Sigmoid colon (tissue), 6 donors: ENCODE measurements at regions not wholly inside any gene's neighbourhood (a gene's known extent, or its start where the extent isn't known, plus 50 kb on each side); places are given as distances from the start of the nearest gene placed in this dataset.

Source experiments
- DNase-seq: peaks from one replicate; pipeline ENCODE4 v3.0.0-alpha.2; 2019
- H3K27ac ChIP-seq, 4 donors: fragments of 200-600 bp; sonication (generic); one replicate each; pipeline ENCODE4 v1.5.1; 2016 to 2019; ENCODE audit warnings: mild to moderate bottlenecking in 1 of 4
- H3K27me3 ChIP-seq, 3 donors: fragments of 200-600 bp; sonication (generic); one replicate each; pipeline ENCODE4 v1.5.1; 2019; ENCODE audit warnings: mild to moderate bottlenecking in 1 of 3
- H3K36me3 ChIP-seq, 4 donors: fragments of 200-600 bp; sonication (generic); one replicate each; pipeline ENCODE4 v1.5.1; 2016 to 2019
- H3K4me1 ChIP-seq, 4 donors: fragments of 200-600 bp; sonication (generic); one replicate each; pipeline ENCODE4 v1.5.1; 2017 to 2019
- H3K4me3 ChIP-seq, 4 donors: fragments of 200-600 bp; sonication (generic); one replicate each; pipeline ENCODE4 v1.5.1; 2017 to 2019; ENCODE audit warnings: mild to moderate bottlenecking in 2 of 4, moderate library complexity in 1 of 4
- H3K9me3 ChIP-seq, 4 donors: fragments of 200-600 bp in 3 of 4; sonication (generic) in 3 of 4; one replicate each; pipeline versions ENCODE4 v1.5.1 to v1.6.1; 2013 to 2019
- EP300 ChIP-seq, 4 donors: sonication (generic); formaldehyde crosslinking; IDR thresholded peaks; one replicate each; pipeline ENCODE4 v1.6.1; 2017; ENCODE audit warnings: antibody characterized with exemption in 4 of 4
- POLR2A ChIP-seq, 2 donors: fragments of 450-650 bp; IDR thresholded peaks; one replicate each; pipeline ENCODE4 v1.6.1; 2016; ENCODE audit warnings: antibody characterized with exemption in 2 of 2, mild to moderate bottlenecking in 2 of 2, moderate library complexity in 2 of 2
- POLR2AphosphoS5 ChIP-seq, 4 donors: sonication (generic); formaldehyde crosslinking; IDR thresholded peaks; one replicate each; pipeline ENCODE4 v1.6.1; 2017; ENCODE audit warnings: antibody characterized with exemption in 4 of 4
- WGBS, 2 donors: extraction: QIAGEN DNeasy Blood & Tissue Kit; methylation state at CpG; one replicate each; pipeline ENCODE4 v1.1.7; 2013; 5-methylcytosine and 5-hydroxymethylcytosine counted together
- intact Hi-C: fragments of 100-400 bp; cut with DNase I; formaldehyde crosslinking; loops from one replicate; pipeline ENCODE4 v1.15.1; 2023
- TF ChIP-seq, protein P1 (sequence below), 4 experiments: fragments of 450-650 bp in 3 of 4; fragments of 200-600 bp in 1 of 4; IDR thresholded peaks; one replicate each; pipeline ENCODE4 v1.5.1; 2016 to 2019; ENCODE audit warnings: antibody characterized with exemption in 4 of 4, mild to moderate bottlenecking in 3 of 4, moderate library complexity in 2 of 4
- donor health status: healthy with polysubstance abuse.
- donor health status: healthy.

DNA sequence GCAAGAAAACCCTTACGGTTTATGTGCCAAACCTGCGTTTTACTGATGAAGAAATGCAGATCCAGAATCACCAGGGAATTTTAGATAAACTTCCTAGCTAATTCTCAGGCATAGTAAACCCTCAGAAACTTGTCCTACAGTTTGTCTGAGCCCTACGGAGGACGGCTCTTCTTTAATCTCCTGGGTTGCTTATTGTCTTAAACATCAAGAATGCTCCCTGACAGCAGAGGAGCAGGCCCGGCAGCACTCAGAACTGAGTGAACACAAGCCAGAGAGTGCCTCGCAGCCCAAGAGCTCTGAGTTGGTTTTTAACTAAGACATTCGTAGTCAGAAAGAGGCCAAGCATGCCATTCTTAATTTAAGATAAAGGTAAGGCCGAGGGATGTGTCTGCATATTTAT is 114.7 kb upstream of the ERCC6L2 start:
- H3K4me3 ChIP-seq: no peak overlapping the region
- TF ChIP-seq EP300 (IDR thresholded peaks at IDR 0.05) (no peak), POLR2A (IDR thresholded peaks at IDR 0.05) (no peak), POLR2AphosphoS5 (IDR thresholded peaks at IDR 0.05) (no peak)
- TF ChIP-seq, protein P1, sequence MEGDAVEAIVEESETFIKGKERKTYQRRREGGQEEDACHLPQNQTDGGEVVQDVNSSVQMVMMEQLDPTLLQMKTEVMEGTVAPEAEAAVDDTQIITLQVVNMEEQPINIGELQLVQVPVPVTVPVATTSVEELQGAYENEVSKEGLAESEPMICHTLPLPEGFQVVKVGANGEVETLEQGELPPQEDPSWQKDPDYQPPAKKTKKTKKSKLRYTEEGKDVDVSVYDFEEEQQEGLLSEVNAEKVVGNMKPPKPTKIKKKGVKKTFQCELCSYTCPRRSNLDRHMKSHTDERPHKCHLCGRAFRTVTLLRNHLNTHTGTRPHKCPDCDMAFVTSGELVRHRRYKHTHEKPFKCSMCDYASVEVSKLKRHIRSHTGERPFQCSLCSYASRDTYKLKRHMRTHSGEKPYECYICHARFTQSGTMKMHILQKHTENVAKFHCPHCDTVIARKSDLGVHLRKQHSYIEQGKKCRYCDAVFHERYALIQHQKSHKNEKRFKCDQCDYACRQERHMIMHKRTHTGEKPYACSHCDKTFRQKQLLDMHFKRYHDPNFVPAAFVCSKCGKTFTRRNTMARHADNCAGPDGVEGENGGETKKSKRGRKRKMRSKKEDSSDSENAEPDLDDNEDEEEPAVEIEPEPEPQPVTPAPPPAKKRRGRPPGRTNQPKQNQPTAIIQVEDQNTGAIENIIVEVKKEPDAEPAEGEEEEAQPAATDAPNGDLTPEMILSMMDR (IDR thresholded peaks at IDR 0.05): no peak
- 86 to 89% methylated on average over 8 of the region's 8 CpGs for WGBS, 2 donors
- intact Hi-C loops: no loop called here
- no peaks in the 10 kb centered on the region for H3K9me3 ChIP-seq
- H3K36me3 ChIP-seq: no peaks in the 10 kb centered on the region
- H3K27ac ChIP-seq: peak overlapping the region in 3 of 4 donors; percentile 17 to 55 (median 45)
- no peaks in the 10 kb centered on the region for H3K27me3 ChIP-seq
- H3K4me1 ChIP-seq: peaks cover 0 to 26% (median 21%) of the 10 kb centered on the region in 4 donors
- no peak for DNase-seq

GRCh38 chr9:95757439-95757838 is 118.1 kb upstream of the ERCC6L2 start:
- H3K9me3 ChIP-seq: no peaks in the 10 kb centered on the region
- DNase-seq: no peak
- peaks cover 0 to 30% (median 24%) of the 10 kb centered on the region in 4 donors for H3K4me1 ChIP-seq
- intact Hi-C loops: no loop called here
- H3K27ac ChIP-seq: peak overlapping the region; percentile 4 to 59 (median 32)
- no peaks in the 10 kb centered on the region for H3K36me3 ChIP-seq
- TF ChIP-seq EP300 (IDR thresholded peaks at IDR 0.05): no peak
- TF ChIP-seq POLR2AphosphoS5 (IDR thresholded peaks at IDR 0.05): no peak
- TF ChIP-seq, protein P1 (IDR thresholded peaks at IDR 0.05): no peak
- no peak for TF ChIP-seq POLR2A (IDR thresholded peaks at IDR 0.05)
- WGBS, 2 donors: 87 to 93% methylated on average over 6 of the region's 6 CpGs
- H3K27me3 ChIP-seq: peaks cover 0 to 4% (median 0%) of the 10 kb centered on the region in 3 donors
- no peak overlapping the region for H3K4me3 ChIP-seq

GRCh38 chr9:95756986-95757385 is 118.5 kb upstream of the ERCC6L2 start:
- Histone ChIP-seq H3K4me3 (no peak overlapping the region), H3K9me3 (no peaks in the 10 kb centered on the region), H3K4me1 (peaks cover 0 to 34% (median 28%) of the 10 kb centered on the region in 4 donors), H3K27me3 (peaks cover 0 to 8% (median 0%) of the 10 kb centered on the region in 3 donors), H3K36me3 (no peaks in the 10 kb centered on the region), H3K27ac (peak overlapping the region; percentile 21 to 59 (median 46))
- DNase-seq: no peak
- intact Hi-C loops: no loop called here
- TF ChIP-seq POLR2A (IDR thresholded peaks at IDR 0.05) (no peak), POLR2AphosphoS5 (IDR thresholded peaks at IDR 0.05) (peak in 1 of 4 donors; percentile 7)
- 63 to 79% methylated on average over 4 of the region's 4 CpGs for WGBS, 2 donors

DNA sequence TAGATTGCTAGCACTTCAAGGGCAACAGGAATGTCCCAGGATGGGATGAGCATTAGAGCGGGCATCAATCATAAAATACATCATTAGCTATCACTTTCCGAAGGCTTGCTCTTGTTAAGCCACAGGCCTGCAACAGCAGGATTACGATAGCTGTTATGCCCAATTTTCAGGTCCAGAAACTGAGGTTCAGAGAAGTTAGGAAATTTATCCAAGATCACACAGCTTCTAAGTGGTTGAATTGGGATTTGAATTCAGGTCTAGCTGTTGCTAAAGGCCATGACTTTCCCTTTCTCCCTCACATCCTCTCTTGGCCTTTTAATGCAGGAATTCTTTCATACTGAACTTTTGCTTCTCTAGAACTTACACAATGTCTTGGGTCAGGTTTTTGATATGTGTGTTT is 119.4 kb upstream of the ERCC6L2 start:
- Histone ChIP-seq H3K9me3 (no peaks in the 10 kb centered on the region), H3K27me3 (peaks cover 0 to 11% (median 0%) of the 10 kb centered on the region in 3 donors), H3K4me3 (no peak overlapping the region), H3K4me1 (peaks cover 0 to 35% (median 27%) of the 10 kb centered on the region in 4 donors), H3K36me3 (no peaks in the 10 kb centered on the region), H3K27ac (peak overlapping the region in 2 of 4 donors; percentile 12 to 59)
- TF ChIP-seq POLR2A (IDR thresholded peaks at IDR 0.05): no peak
- TF ChIP-seq EP300 (IDR thresholded peaks at IDR 0.05): no peak
- TF ChIP-seq, protein P1 (IDR thresholded peaks at IDR 0.05): no peak
- no peak for TF ChIP-seq POLR2AphosphoS5 (IDR thresholded peaks at IDR 0.05)
- no peak for DNase-seq
- intact Hi-C loops: no loop called here
- WGBS, 2 donors: 98 to 99% methylated on average over 3 of the region's 3 CpGs

DNA sequence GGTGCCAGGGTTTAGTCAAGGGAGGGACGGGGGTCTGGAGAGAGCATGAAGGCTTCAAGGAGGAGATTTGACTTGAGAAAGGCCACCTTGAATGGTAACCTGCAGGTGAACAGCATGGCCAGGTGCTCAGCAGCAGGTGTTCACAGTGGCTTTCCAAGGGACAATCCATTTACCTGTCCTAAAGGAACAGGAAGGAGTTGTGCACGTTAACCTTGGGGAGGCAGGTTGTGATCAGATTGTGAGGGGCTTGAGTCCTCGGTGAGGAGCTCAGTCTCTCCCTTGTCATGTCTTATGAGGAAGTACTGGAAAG is 120.1 kb upstream of the ERCC6L2 start:
- Histone ChIP-seq H3K4me1 (peaks cover 0 to 29% (median 21%) of the 10 kb centered on the region in 4 donors), H3K4me3 (no peak overlapping the region), H3K9me3 (no peaks in the 10 kb centered on the region), H3K27ac (peak overlapping the region in 1 of 4 donors; percentile 59), H3K36me3 (no peaks in the 10 kb centered on the region), H3K27me3 (peaks cover 0 to 18% (median 0%) of the 10 kb centered on the region in 3 donors)
- TF ChIP-seq EP300 (IDR thresholded peaks at IDR 0.05) (no peak), POLR2A (IDR thresholded peaks at IDR 0.05) (no peak), POLR2AphosphoS5 (IDR thresholded peaks at IDR 0.05) (no peak)
- TF ChIP-seq, protein P1 (IDR thresholded peaks at IDR 0.05): no peak
- WGBS, 2 donors: 61 to 83% methylated on average over 3 of the region's 3 CpGs
- DNase-seq: no peak
- intact Hi-C loops: no loop called here
